ENCODE measurements at regions not wholly inside any gene's neighbourhood (a gene's known extent, or its start where the extent isn't known, plus 50 kb on each side); places are given as distances from the start of the nearest gene placed in this dataset.

DNA sequence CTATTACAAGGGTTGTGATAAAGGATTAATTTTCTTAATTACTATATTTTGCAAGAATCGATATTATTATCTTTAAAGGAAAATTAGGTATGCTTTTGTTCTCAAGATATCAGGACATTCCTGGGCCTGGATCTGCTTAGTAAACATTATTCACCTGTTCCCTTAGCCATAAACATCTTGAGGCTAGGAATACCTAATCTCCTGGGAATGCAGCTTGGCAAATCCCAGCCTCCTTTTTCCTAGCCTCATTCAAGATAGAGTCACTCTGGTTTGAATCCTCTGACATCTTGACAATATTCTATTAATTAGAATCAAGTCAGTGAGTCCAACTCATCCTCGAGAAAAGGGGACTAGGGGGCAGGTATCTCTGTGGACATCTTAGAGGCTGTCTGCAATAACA, 327.1 kb downstream of the STIM2 start:
- Histone ChIP-seq H3K9me3 (no peaks in the 10 kb centered on the region), H3K27me3 (no peaks in the 10 kb centered on the region), H3K36me3 (no peaks in the 10 kb centered on the region), H3K27ac (no peak overlapping the region), H3K4me3 (no peak overlapping the region), H3K4me1 (no peaks in the 10 kb centered on the region)
- intact Hi-C loops (cut with DNase I), result no loop called here
- TF ChIP-seq, protein P1, sequence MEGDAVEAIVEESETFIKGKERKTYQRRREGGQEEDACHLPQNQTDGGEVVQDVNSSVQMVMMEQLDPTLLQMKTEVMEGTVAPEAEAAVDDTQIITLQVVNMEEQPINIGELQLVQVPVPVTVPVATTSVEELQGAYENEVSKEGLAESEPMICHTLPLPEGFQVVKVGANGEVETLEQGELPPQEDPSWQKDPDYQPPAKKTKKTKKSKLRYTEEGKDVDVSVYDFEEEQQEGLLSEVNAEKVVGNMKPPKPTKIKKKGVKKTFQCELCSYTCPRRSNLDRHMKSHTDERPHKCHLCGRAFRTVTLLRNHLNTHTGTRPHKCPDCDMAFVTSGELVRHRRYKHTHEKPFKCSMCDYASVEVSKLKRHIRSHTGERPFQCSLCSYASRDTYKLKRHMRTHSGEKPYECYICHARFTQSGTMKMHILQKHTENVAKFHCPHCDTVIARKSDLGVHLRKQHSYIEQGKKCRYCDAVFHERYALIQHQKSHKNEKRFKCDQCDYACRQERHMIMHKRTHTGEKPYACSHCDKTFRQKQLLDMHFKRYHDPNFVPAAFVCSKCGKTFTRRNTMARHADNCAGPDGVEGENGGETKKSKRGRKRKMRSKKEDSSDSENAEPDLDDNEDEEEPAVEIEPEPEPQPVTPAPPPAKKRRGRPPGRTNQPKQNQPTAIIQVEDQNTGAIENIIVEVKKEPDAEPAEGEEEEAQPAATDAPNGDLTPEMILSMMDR (IDR thresholded peaks at IDR 0.05), result no peak
- TF ChIP-seq POLR2A (IDR thresholded peaks at IDR 0.05), result no peak
- WGBS, 2 donors, result 83 to 84% methylated on average over 2 of the region's 2 CpGs
- no peak for DNase-seq

DNA sequence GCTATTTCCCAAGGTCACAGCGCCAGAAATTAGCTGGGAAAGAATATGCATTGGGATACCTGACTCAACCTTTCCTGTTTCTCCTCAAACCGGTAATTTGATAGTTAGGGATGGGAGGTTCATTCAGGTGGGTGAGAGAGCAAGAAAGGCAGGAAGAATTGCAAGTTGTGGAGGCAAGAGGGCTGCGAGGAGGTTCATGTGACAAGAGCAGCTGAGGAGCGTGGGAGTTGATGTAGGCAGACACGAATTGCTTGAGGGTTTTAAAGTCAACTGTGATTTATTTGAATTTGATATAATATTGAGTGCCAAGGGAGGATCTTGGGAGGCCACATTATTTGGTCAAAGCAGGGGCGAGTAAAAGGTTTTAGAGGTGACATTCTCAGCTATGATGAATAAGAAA, 329.0 kb downstream of the STIM2 start:
- DNase-seq, result no peak
- no peaks in the 10 kb centered on the region for H3K27me3 ChIP-seq
- WGBS, 2 donors, result 64 to 65% methylated on average over 5 to 6 of the region's 6 CpGs
- H3K27ac ChIP-seq, result no peak overlapping the region
- H3K4me3 ChIP-seq, result no peak overlapping the region
- TF ChIP-seq, protein P1 (IDR thresholded peaks at IDR 0.05), result no peak
- no peak for TF ChIP-seq POLR2A (IDR thresholded peaks at IDR 0.05)
- H3K9me3 ChIP-seq, result no peaks in the 10 kb centered on the region
- intact Hi-C loops (cut with DNase I), result no loop called here
- no peaks in the 10 kb centered on the region for H3K36me3 ChIP-seq
- H3K4me1 ChIP-seq, result no peaks in the 10 kb centered on the region

- WGBS, 2 donors, result 11 to 20% methylated on average over 1 of the region's 1 CpG
- Histone ChIP-seq H3K27ac (no peak overlapping the region), H3K36me3 (no peaks in the 10 kb centered on the region), H3K27me3 (no peaks in the 10 kb centered on the region), H3K4me3 (no peak overlapping the region), H3K4me1 (no peaks in the 10 kb centered on the region), H3K9me3 (no peaks in the 10 kb centered on the region)
- intact Hi-C loops (cut with DNase I), result no loop called here
- DNase-seq, result no peak
- no peak for TF ChIP-seq POLR2A (IDR thresholded peaks at IDR 0.05)
- TF ChIP-seq, protein P1 (IDR thresholded peaks at IDR 0.05), result no peak
Observed at GRCh38 chr4:27191592-27191991, 331.0 kb downstream of the STIM2 start.

DNA sequence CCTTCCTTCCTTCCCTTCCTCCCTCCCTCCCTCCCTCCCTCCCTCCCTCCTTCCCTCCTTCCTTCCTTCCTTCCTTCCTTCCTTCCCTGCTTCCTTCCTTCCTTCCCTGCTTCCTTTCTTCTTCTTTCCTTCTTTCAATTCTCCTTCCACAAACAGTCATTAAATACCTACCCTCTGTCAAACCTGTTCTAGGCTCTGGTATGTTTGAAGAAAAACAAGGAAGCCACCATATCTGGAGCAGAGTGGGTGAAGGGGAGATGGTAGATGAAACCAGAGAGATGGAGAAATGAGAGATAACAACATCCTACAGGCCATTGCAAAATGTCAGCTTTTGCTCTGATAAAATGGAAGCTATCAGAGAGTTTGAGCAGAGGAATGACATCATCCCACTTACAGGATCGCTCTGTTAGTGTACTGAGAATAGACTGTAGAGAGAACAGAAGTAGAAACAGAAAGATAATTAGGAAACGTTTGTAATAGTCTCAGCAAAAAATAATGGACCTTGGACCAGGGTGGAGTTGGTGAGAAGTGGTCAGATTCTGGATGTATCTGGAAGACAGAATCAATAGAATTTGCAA, 334.0 kb downstream of the STIM2 start:
- no peak for DNase-seq
- Histone ChIP-seq H3K4me3 (no peak overlapping the region), H3K4me1 (no peaks in the 10 kb centered on the region), H3K9me3 (no peaks in the 10 kb centered on the region), H3K27ac (no peak overlapping the region), H3K36me3 (no peaks in the 10 kb centered on the region), H3K27me3 (no peaks in the 10 kb centered on the region)
- intact Hi-C loops (cut with DNase I), result no loop called here
- WGBS, 2 donors, result 57% methylated on average over 2 of the region's 2 CpGs
- TF ChIP-seq, protein P1 (IDR thresholded peaks at IDR 0.05), result no peak
- TF ChIP-seq POLR2A (IDR thresholded peaks at IDR 0.05), result no peak

- no peak for TF ChIP-seq POLR2A (IDR thresholded peaks at IDR 0.05)
- TF ChIP-seq, protein P1 (IDR thresholded peaks at IDR 0.05), result no peak
- no peaks in the 10 kb centered on the region for H3K4me1 ChIP-seq
- intact Hi-C loops (cut with DNase I), result no loop called here
Observed at GRCh38 chr4:27198246-27198645, 337.6 kb downstream of the STIM2 start.

More at GRCh38 chr4:27198246-27198645, 337.6 kb downstream of the STIM2 start:
- Histone ChIP-seq H3K36me3 (no peaks in the 10 kb centered on the region), H3K27ac (no peak overlapping the region), H3K27me3 (peaks cover 0 to 3% (median 0%) of the 10 kb centered on the region in 4 donors), H3K4me3 (no peak overlapping the region), H3K9me3 (no peaks in the 10 kb centered on the region)
- whole genome bisulfite sequencing, 2 donors, result 44 to 46% methylated on average over 2 of the region's 2 CpGs
- DNase-seq, result no peak
